ENCODE measurements at regions not wholly inside any gene's neighbourhood (a gene's known extent, or its start where the extent isn't known, plus 50 kb on each side); places are given as distances from the start of the nearest gene placed in this dataset.
A peak's percentile ranks its signal among the peaks of the same experiment; 100 is the strongest.
"Not testable (repeated sequence)": the region's sequence is repeated elsewhere in the genome, so short reads cannot be mapped to it uniquely, and the experiment has no call there.

DNA sequence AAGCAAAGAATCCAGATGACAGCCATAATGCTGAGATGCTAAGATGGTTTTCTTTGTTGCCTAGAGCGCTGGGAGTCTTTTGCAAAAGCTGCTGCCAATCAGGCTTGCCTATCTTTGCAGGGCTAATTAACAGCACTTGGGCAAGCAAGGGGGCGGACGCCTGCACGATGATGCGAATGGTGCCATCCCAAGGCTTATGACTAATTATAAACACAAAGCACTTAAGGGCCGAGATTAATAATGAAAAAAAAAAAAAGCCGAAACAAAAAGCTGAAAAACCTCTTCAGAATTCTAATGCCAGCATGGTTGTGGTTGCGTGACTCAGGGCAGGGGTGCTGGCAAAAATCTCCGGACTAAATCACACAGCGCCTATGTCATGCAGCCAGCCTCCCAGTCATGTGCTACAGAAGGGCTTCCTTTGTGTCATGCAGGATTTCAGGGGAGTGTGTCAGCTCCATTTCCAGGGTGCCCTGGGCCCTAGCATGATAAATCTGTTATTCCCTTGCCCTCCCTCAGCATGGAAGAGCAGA lies 185.0 kb upstream of the ANKRD28 start:
- DNase-seq (ENCODE audit: extremely low read depth, low read depth) = peak; percentile 30

GRCh38 chr3:15983232-15983631 lies 185.5 kb upstream of the ANKRD28 start:
- DNase-seq (ENCODE audit: extremely low read depth, low read depth) = no peak

- no peak for DNase-seq (ENCODE audit: extremely low read depth, low read depth)
Measured at GRCh38 chr3:15983693-15984092, 185.9 kb upstream of the ANKRD28 start.

DNA sequence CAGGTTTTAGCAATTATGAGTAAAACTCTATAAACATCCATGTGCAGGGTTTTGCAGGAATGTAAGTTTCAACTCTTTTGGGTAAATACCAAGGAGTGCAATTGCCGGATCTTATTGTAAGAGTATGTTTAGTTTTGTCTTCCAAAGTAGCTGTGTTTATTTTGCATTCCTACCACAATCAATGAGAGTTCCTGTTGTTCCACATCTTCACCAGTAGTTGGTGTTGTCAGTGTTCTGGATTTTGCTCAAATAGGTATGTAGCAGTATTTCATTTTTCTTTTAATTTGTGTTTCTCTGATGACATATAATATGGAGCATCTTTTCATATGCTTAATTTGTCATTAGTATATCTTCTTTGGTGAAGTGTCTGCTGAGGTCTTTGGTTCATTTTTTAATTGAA lies 185.1 kb upstream of the GALNT15 start:
- no peak for DNase-seq (ENCODE audit: extremely low read depth, low read depth)

- DNase-seq (ENCODE audit: extremely low read depth, low read depth) = not testable (repeated sequence)
Measured at GRCh38 chr3:15993660-15994059, 180.8 kb upstream of the GALNT15 start.

DNA sequence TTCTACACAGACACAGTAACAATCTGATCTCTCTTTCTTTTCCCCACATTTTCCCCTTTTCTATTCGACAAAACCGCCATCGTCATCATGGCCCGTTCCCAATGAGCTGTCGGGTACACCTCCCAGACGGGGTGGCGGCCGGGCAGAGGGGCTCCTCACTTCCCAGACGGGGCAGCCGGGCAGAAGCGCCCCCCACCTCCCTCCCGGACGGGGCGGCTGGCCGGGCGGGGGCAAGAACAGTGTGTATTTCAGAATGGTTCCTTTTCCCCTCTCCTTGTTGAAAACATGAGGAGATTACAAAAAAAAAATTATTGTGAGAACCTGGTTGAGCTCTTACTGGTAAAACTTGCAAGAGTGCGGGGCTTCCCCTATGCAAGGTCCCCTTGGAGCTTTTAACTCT lies 178.0 kb upstream of the GALNT15 start:
- DNase-seq (ENCODE audit: extremely low read depth, low read depth) = not testable (repeated sequence)

DNA sequence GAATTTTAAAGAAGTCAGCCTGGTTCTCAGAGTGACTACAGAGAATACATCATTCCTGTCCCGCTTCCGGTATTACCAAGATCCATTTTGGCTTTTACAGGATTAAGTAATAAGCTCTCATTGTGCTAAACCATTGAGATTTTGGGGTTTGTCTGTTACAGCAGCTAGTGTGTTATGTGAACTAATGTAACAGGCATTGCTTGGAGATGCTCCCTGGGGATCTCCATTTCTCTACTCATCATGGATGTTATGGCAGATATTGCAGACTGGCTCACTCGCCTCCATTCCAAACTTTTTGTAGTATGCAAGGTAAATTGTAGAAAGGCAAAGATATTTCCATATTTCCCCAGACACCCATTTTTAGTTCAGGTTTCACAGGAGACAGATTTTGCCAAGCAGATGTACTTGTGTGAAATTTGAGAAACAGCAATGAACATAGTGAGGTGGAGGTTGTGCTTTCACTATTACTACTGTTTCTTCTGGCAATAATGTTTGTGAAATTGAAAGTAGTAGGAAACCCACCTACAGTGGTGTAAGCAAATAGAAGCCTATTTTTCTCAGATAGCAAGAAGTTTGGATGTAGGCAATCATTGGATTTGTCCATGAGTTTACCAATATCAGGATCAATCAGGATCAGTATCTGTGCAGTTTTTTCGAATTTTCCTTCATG lies 177.1 kb upstream of the GALNT15 start:
- DNase-seq (ENCODE audit: extremely low read depth, low read depth) = no peak

- no peak for DNase-seq (ENCODE audit: extremely low read depth, low read depth)
Measured at GRCh38 chr3:15998911-15999310, 175.6 kb upstream of the GALNT15 start.

- DNase-seq (ENCODE audit: extremely low read depth, low read depth) = no peak
Measured at GRCh38 chr3:16004812-16005211, 169.7 kb upstream of the GALNT15 start.

GRCh38 chr3:16011376-16011775 lies 163.1 kb upstream of the GALNT15 start:
- no peak for DNase-seq (ENCODE audit: extremely low read depth, low read depth)

DNA sequence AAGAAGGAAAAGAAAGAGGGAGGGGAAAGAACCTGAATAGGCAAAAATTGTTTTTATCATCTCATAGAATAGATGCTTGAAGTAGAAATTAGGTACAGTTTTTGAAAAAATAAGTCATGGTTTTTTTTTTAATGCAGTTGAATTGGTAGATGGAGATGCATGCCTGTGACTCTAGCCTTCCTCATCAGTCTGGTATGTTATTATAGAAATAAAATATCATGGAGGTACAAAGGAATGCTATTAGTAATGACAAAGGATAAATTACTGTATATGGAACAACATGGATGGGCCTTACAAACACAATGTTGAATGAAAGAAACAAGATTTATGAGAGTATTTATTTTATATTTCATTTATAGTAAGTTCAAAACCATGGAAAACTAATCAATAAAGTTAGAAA lies 162.4 kb upstream of the GALNT15 start:
- no peak for DNase-seq (ENCODE audit: extremely low read depth, low read depth)

DNA sequence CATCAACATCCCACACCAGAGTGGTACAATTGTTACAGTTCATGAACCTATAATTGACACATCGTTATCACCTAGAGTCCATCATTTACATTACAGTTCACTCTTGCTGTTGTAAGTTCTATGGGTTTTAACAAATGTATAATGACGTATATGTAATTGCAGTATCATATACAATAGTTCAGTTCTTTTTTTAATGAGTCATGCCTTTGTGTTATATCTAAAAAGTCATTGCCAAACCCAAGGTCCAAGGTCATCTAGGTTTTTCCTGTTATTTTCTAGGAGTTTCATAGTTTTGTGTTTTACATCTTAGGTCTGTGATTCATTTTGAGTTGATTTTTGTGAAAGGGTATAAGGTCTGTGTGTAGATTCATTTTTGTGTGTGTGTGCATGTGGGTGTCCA lies 160.9 kb upstream of the GALNT15 start:
- DNase-seq (ENCODE audit: extremely low read depth, low read depth) = no peak

- DNase-seq (ENCODE audit: extremely low read depth, low read depth) = not testable (repeated sequence)
Measured at GRCh38 chr3:16021801-16022200, 152.7 kb upstream of the GALNT15 start.

GRCh38 chr3:16023881-16024280 lies 150.6 kb upstream of the GALNT15 start:
- not testable (repeated sequence) for DNase-seq (ENCODE audit: extremely low read depth, low read depth)

- DNase-seq (ENCODE audit: extremely low read depth, low read depth) = no peak
Measured at GRCh38 chr3:16024548-16024947, 149.9 kb upstream of the GALNT15 start.

- no peak for DNase-seq (ENCODE audit: extremely low read depth, low read depth)
Measured at GRCh38 chr3:16026753-16027152, 147.7 kb upstream of the GALNT15 start.

DNA sequence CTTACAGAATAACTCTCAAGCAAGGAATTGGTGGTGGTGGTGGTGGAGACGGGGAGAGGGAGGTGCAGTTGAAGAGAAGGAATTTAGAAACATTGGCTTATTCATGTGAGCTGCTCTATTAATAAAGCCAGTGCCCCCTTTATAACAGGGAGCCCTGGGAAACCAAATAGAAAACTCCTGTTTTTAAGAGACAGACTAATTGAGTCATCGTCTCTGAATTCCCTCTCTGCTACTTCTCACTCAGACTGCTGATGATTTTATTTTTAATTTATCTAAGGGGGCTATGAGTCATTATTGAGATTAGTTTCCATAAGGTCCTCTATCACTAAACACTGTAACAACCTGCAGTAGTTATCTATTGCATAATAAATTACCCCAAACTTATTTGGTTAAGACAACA lies 145.9 kb upstream of the GALNT15 start:
- DNase-seq (ENCODE audit: extremely low read depth, low read depth) = no peak

GRCh38 chr3:16030342-16030741 lies 144.1 kb upstream of the GALNT15 start:
- DNase-seq (ENCODE audit: extremely low read depth, low read depth) = no peak

GRCh38 chr3:16031434-16031833 lies 143.0 kb upstream of the GALNT15 start:
- DNase-seq (ENCODE audit: extremely low read depth, low read depth) = no peak

- DNase-seq (ENCODE audit: extremely low read depth, low read depth) = no peak
Measured at GRCh38 chr3:16033889-16034687, 140.4 kb upstream of the GALNT15 start.

- no peak for DNase-seq (ENCODE audit: extremely low read depth, low read depth)
Measured at GRCh38 chr3:16040991-16041390, 133.5 kb upstream of the GALNT15 start.
